CD4-positive, alpha-beta memory T cell (primary cell): ENCODE measurements at regions not wholly inside any gene's neighbourhood (a gene's known extent, or its start where the extent isn't known, plus 50 kb on each side); places are given as distances from the start of the nearest gene placed in this dataset.
A peak's percentile ranks its signal among the peaks of the same experiment; 100 is the strongest.

Experiments
- CTCF ChIA-PET: fragments of 350-600 bp; sonication (Branson Sonifier 250); formaldehyde crosslinking; loops from one replicate; lab custom pipeline; 2021; ENCODE audit warnings: inconsistent platforms; ENCODE audit not compliant: partially characterized antibody; lab: Charles Lee
- POLR2A ChIA-PET: fragments of 350-600 bp; sonication (Branson Sonifier 250); formaldehyde crosslinking; loops from one replicate; lab custom pipeline; 2021; ENCODE audit not compliant: partially characterized antibody; lab: Charles Lee
- DNase-seq, 5 donors: peaks; one replicate each; pipeline versions ENCODE4 v3.0.0 to v3.0.0-alpha.2; 2020 to 2022; ENCODE audit warnings: mixed read lengths in 1 of 5
- H3K27ac ChIP-seq: one replicate; pipeline ENCODE4 v1.7.0; 2013; ENCODE audit warnings: low read depth, low read length
- H3K27me3 ChIP-seq: 2 replicates; pipeline ENCODE4 v1.7.0; 2013; ENCODE audit warnings: mild to moderate bottlenecking, low read length, moderate library complexity; ENCODE audit not compliant: insufficient read depth
- H3K36me3 ChIP-seq: 2 replicates; pipeline ENCODE4 v1.7.0; 2013; ENCODE audit warnings: mild to moderate bottlenecking, low read length, moderate library complexity; ENCODE audit not compliant: insufficient read depth
- H3K4me1 ChIP-seq: 2 replicates; pipeline ENCODE4 v1.7.0; 2013; ENCODE audit warnings: mild to moderate bottlenecking, low read length, moderate library complexity; ENCODE audit not compliant: insufficient read depth
- H3K4me3 ChIP-seq, 2 donors: one replicate each; pipeline ENCODE4 v1.7.0; 2013; ENCODE audit warnings: low read length in 2 of 2, mild to moderate bottlenecking in 1 of 2
- H3K9me3 ChIP-seq, 2 donors: one replicate each; pipeline ENCODE4 v1.7.0; 2013; ENCODE audit warnings: low read length in 2 of 2, control low read depth in 1 of 2; ENCODE audit not compliant: control insufficient read depth in 1 of 2
- H3K27ac Mint-ChIP-seq, 7 donors: one replicate each; pipeline ENCODE4 v1.8.0; 2020 to 2021; ENCODE audit warnings: mixed read lengths in 7 of 7, mild to moderate bottlenecking in 6 of 7, inconsistent platforms in 3 of 7, moderate library complexity in 3 of 7
- H3K27me3 Mint-ChIP-seq, 2 donors: one replicate each; pipeline ENCODE4 v1.8.0; 2020 to 2021; ENCODE audit warnings: mixed read lengths in 2 of 2
- H3K36me3 Mint-ChIP-seq, 2 donors: one replicate each; pipeline ENCODE4 v1.8.0; 2020 to 2021; ENCODE audit warnings: mixed read lengths in 2 of 2, inconsistent platforms in 1 of 2, mild to moderate bottlenecking in 1 of 2
- H3K4me1 Mint-ChIP-seq, 4 donors: one replicate each; pipeline ENCODE4 v1.8.0; 2020 to 2021; ENCODE audit warnings: mixed read lengths in 4 of 4, mild to moderate bottlenecking in 1 of 4
- H3K4me3 Mint-ChIP-seq, 8 donors: one replicate each; pipeline ENCODE4 v1.8.0; 2020 to 2021; ENCODE audit warnings: mixed read lengths in 8 of 8, mild to moderate bottlenecking in 7 of 8, moderate library complexity in 6 of 8, inconsistent platforms in 3 of 8
- H3K9me3 Mint-ChIP-seq, 8 donors: one replicate each; pipeline ENCODE4 v1.8.0; 2020 to 2021; ENCODE audit warnings: mixed read lengths in 8 of 8, mild to moderate bottlenecking in 5 of 8, inconsistent platforms in 3 of 8, moderate library complexity in 1 of 8
- intact Hi-C: fragments of 100-400 bp; cut with micrococcal nuclease; formaldehyde crosslinking; loops from one replicate; pipeline ENCODE4 v1.15.1; 2023

DNA sequence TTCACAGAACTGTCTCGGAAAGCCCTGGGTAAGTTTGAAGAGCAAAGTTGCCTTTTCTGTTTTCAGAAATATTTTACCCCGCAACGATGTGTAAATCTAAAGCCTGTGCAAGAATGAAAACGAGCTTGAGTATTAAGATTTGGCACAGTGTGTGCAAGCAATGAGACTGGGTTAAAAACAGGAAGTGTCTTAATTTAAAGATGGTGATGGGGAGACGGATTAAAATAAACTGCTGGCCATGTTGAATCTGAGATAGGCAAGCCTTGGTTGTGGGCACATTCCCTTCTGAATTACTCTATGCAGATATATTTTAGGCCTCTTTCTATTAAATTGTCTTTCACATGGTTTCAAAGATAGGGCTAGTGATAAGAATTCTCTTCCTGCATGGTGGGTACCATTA is 294.2 kb upstream of the DMRT1 start:
- Histone ChIP-seq H3K9me3 (no peaks in the 10 kb centered on the region), H3K27ac (no peak overlapping the region), H3K4me3 (no peak overlapping the region), H3K36me3 (no peaks in the 10 kb centered on the region), H3K27me3 (no peaks in the 10 kb centered on the region), H3K4me1 (no peaks in the 10 kb centered on the region)
- intact Hi-C loops = loop anchor here (1.0 to 2.0 kb wide), 2 partner anchors 77 to 100 kb away; no protein-coding TSS in a partner anchor
- Mint-ChIP-seq H3K27me3 (peaks cover 2 to 7% of the 10 kb centered on the region in 2 donors), H3K36me3 (peaks cover 0 to 12% of the 10 kb centered on the region in 2 donors), H3K4me1 (peaks cover 2 to 14% (median 9%) of the 10 kb centered on the region in 4 donors), H3K4me3 (no peak overlapping the region), H3K9me3 (no peaks in the 10 kb centered on the region), H3K27ac (no peak overlapping the region)
- ChIA-PET CTCF (interaction anchor here (1.4 to 1.5 kb wide), 2 partner anchors 43 to 100 kb away, joined by 3 to 4 read pairs; partner anchors contain the start of gene KANK1), POLR2A (no interaction called here)
- DNase-seq = no peak

DNA sequence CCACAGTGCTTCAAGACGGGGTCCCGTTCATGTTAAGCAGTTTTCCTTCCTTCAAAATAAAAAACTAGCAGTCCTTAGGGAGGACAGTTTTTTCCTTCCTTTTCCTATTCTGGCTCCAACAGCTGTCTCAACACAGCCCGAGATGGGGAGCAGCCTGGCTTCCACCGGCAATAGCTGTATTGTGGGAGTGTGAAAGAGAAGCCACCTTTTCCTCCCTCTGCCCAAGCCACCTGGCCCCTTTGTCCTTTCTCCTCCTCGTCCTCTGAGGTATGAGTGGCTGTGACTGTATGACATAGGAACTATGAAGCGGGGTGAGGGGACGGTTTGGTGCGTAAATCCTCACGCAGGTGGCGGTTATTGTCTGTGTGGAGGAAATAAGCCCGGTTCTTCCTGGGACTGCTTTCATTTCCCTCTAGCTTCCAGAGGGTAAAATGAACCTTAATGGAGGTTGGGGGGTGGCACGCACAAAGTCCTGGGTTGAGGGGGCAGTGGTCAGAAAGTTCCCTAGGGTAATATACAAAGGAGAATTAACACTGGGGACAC is 292.0 kb upstream of the DMRT1 start:
- intact Hi-C loops = no loop called here
- DNase-seq = no peak
- Histone ChIP-seq H3K36me3 (no peaks in the 10 kb centered on the region), H3K27ac (no peak overlapping the region), H3K27me3 (no peaks in the 10 kb centered on the region), H3K9me3 (no peaks in the 10 kb centered on the region), H3K4me3 (no peak overlapping the region), H3K4me1 (no peaks in the 10 kb centered on the region)
- Mint-ChIP-seq H3K27me3 (peaks cover 2 to 7% of the 10 kb centered on the region in 2 donors), H3K9me3 (no peaks in the 10 kb centered on the region), H3K4me3 (no peak overlapping the region), H3K27ac (no peak overlapping the region), H3K36me3 (peaks cover 0 to 12% of the 10 kb centered on the region in 2 donors), H3K4me1 (peaks cover 2 to 14% (median 7%) of the 10 kb centered on the region in 4 donors)
- CTCF ChIA-PET = no interaction called here
- POLR2A ChIA-PET = no interaction called here

DNA sequence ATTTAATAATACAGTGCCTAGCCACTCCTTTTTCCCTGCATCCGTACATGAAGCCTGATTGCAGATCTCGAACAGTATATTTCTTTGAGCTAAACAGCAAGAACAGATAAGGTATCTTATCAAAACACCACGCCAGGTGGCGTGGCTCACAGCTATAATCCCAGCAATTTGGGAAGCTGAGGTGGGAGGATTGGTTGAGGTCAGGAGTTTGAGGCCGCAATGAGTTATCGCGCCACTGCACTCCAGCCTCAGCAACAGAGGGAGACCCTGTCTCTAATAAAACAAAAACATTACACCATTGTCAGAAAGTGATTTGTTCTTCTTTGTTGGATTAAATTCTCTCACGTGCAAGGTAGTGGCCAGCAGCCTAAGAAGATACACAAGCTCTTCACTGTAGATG is 291.2 kb upstream of the DMRT1 start:
- Mint-ChIP-seq H3K4me1 (peaks cover 2 to 14% (median 6%) of the 10 kb centered on the region in 4 donors), H3K4me3 (no peak overlapping the region), H3K27me3 (peaks cover 6 to 7% of the 10 kb centered on the region in 2 donors), H3K36me3 (peaks cover 0 to 12% of the 10 kb centered on the region in 2 donors), H3K9me3 (no peaks in the 10 kb centered on the region), H3K27ac (no peak overlapping the region)
- no peak overlapping the region for H3K27ac ChIP-seq
- ChIA-PET POLR2A (no interaction called here), CTCF (no interaction called here)
- no peaks in the 10 kb centered on the region for H3K4me1 ChIP-seq
- intact Hi-C loops = no loop called here
- no peak for DNase-seq
- H3K36me3 ChIP-seq = no peaks in the 10 kb centered on the region
- no peaks in the 10 kb centered on the region for H3K27me3 ChIP-seq
- H3K9me3 ChIP-seq = no peaks in the 10 kb centered on the region
- no peak overlapping the region for H3K4me3 ChIP-seq

DNA sequence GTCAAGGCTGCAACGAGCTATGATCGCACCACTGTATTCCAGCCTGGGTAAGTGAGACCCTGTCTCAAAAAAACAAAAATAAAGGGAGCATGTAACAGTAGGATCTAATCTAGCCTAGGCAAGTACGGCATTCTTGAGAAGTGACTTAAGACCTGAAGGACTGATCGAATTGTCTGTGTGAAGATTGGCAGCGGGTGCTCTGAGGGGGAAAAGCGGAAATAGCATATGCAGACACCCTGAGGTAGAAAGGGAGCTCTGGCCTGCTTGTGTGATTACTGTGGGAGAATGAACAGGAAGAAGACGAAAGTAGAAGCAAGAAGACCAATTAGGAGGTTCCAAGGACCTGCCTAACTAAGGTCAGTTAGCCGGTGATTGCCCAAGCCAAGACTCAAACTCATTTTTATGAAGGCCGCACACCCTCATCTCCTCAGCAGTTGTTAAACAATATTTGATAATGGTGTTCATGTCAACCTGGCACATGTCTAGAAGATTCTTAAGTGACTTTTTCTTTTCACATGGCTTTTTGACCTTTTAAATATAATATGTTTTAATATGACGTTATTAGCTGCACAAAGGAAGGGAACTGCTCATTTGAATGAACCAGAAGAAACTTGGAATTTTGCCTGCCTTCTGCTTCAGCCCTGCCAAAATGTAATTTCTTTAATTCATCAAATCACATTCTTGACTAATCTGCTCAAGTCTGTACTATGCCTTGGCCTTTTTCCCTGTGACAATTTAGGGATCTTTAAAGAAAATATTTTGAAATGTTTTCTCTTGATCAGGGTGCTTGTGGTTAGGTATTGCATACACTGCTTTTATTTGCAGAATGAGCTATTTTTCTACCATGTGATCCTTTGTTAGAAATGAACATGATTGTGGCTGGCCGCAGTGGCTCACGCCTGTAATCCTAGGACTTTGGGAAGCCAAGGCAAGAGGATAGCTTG is 289.2 kb upstream of the DMRT1 start:
- H3K36me3 Mint-ChIP-seq = peaks cover 0 to 12% of the 10 kb centered on the region in 2 donors
- DNase-seq = peak in 1 of 5 donors; percentile 24
- H3K27ac Mint-ChIP-seq = no peak overlapping the region
- Histone ChIP-seq H3K4me1 (no peaks in the 10 kb centered on the region), H3K36me3 (no peaks in the 10 kb centered on the region), H3K27me3 (no peaks in the 10 kb centered on the region), H3K27ac (no peak overlapping the region), H3K9me3 (no peaks in the 10 kb centered on the region), H3K4me3 (no peak overlapping the region)
- peaks cover 0 to 6% (median 4%) of the 10 kb centered on the region in 4 donors for H3K4me1 Mint-ChIP-seq
- H3K27me3 Mint-ChIP-seq = peaks cover 6 to 7% of the 10 kb centered on the region in 2 donors
- ChIA-PET POLR2A (no interaction called here), CTCF (no interaction called here)
- H3K4me3 Mint-ChIP-seq = no peak overlapping the region
- intact Hi-C loops = no loop called here
- H3K9me3 Mint-ChIP-seq = no peaks in the 10 kb centered on the region

DNA sequence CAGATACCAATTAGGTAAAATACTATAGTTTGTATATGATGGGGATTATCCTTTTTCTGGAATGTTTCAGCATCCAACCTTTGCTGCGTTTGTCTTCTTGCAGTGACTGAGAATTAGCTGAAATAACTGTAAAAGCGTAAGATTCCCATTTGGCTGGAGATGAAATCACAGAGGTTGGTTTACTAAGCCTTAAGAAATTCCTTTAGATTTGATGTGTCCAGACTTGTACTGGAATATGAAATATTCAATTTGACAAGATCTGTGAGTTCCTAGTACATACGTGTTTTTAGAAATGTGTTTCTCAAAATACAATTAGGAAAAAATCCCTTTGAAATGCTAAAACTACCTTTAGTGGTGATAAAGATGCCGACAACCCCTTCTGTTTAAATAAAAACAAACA is 286.0 kb upstream of the DMRT1 start:
- ChIA-PET CTCF (interaction anchor here (1.7 kb wide), 1 partner anchor 14 kb away, joined by 4 read pairs; no protein-coding TSS in a partner anchor), POLR2A (no interaction called here)
- Mint-ChIP-seq H3K4me1 (peaks cover 7 to 10% (median 9%) of the 10 kb centered on the region in 4 donors), H3K27ac (no peak overlapping the region), H3K4me3 (no peak overlapping the region), H3K9me3 (no peaks in the 10 kb centered on the region), H3K27me3 (peaks cover 4 to 8% of the 10 kb centered on the region in 2 donors), H3K36me3 (peaks cover 0 to 6% of the 10 kb centered on the region in 2 donors)
- H3K9me3 ChIP-seq = no peaks in the 10 kb centered on the region
- H3K27ac ChIP-seq = no peak overlapping the region
- H3K4me1 ChIP-seq = no peaks in the 10 kb centered on the region
- intact Hi-C loops = no loop called here
- no peak for DNase-seq
- no peaks in the 10 kb centered on the region for H3K36me3 ChIP-seq
- no peak overlapping the region for H3K4me3 ChIP-seq
- H3K27me3 ChIP-seq = no peaks in the 10 kb centered on the region

DNA sequence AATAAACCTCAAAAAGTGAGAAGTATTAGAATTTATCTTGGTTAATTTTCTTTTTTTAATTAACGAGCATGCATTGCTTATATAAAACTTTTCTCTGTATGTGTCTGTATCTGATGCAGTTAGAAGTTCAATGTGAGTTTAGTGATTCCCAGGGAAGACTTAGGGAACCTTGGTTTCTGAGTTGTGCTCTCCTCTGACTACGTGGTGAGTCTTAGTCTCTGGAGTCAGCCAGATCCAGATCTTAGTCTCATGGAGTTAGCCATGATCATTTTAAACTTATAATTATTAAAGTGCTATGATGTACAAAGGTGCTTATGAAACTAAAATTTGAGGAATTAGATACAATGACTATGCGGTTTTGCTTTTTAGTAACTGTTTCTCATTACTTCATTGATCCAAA is 285.3 kb upstream of the DMRT1 start:
- H3K27me3 ChIP-seq = no peaks in the 10 kb centered on the region
- no peak overlapping the region for H3K27ac Mint-ChIP-seq
- POLR2A ChIA-PET = no interaction called here
- no peaks in the 10 kb centered on the region for H3K36me3 Mint-ChIP-seq
- intact Hi-C loops = no loop called here
- no peaks in the 10 kb centered on the region for H3K4me1 ChIP-seq
- CTCF ChIA-PET = interaction anchor here (1.7 kb wide), 1 partner anchor 15 kb away, joined by 4 read pairs; no protein-coding TSS in a partner anchor
- no peak overlapping the region for H3K4me3 Mint-ChIP-seq
- H3K36me3 ChIP-seq = no peaks in the 10 kb centered on the region
- no peak overlapping the region for H3K27ac ChIP-seq
- no peak for DNase-seq
- H3K4me3 ChIP-seq = no peak overlapping the region
- peaks cover 3 to 8% of the 10 kb centered on the region in 2 donors for H3K27me3 Mint-ChIP-seq
- H3K4me1 Mint-ChIP-seq = peaks cover 7 to 11% (median 9%) of the 10 kb centered on the region in 4 donors
- no peaks in the 10 kb centered on the region for H3K9me3 ChIP-seq
- H3K9me3 Mint-ChIP-seq = no peaks in the 10 kb centered on the region

DNA sequence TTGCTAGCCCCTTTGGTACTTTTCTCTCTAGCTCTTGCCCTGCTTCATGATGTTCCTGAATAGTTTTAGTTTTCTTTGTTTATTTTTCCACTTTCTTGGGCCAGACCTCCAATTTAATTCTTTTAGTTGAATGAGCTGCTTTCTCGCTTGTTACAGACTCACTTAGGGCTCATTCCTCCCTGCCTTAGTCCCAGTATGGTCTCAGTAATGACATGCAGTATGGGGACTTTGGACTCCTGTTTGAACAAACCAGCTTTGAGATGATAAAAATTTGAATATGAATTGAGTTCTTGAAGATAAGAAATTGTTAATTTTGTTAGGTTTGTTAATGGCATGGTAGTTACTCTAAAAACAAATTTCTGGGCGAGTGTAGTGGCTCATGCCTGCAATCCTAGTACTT is 284.8 kb upstream of the DMRT1 start:
- DNase-seq = no peak
- Histone ChIP-seq H3K27me3 (no peaks in the 10 kb centered on the region), H3K4me1 (no peaks in the 10 kb centered on the region), H3K4me3 (no peak overlapping the region), H3K36me3 (no peaks in the 10 kb centered on the region), H3K9me3 (no peaks in the 10 kb centered on the region), H3K27ac (no peak overlapping the region)
- H3K27ac Mint-ChIP-seq = no peak overlapping the region
- ChIA-PET POLR2A (no interaction called here), CTCF (interaction anchor here (1.7 kb wide), 1 partner anchor 16 kb away, joined by 4 read pairs; no protein-coding TSS in a partner anchor)
- H3K4me1 Mint-ChIP-seq = peaks cover 7 to 11% (median 9%) of the 10 kb centered on the region in 4 donors
- intact Hi-C loops = no loop called here
- H3K27me3 Mint-ChIP-seq = peaks cover 3 to 8% of the 10 kb centered on the region in 2 donors
- no peaks in the 10 kb centered on the region for H3K36me3 Mint-ChIP-seq
- no peaks in the 10 kb centered on the region for H3K9me3 Mint-ChIP-seq
- H3K4me3 Mint-ChIP-seq = no peak overlapping the region
